ENCODE measurements at regions not wholly inside any gene's neighbourhood (a gene's known extent, or its start where the extent isn't known, plus 50 kb on each side); places are given as distances from the start of the nearest gene placed in this dataset.

- Histone ChIP-seq H2AFZ (ENCODE audit: low read length) (no peak overlapping the region), H3K4me3 (replicated peaks in 1 of 3; ENCODE audit: insufficient read depth in 1 of 3, low read depth in 2 of 3, low read length in 3 of 3) (no peak overlapping the region), H3K4me2 (ENCODE audit: low read depth, low read length) (no peak overlapping the region), H3K9ac (ENCODE audit: insufficient read depth, low read depth, low read length) (no peak overlapping the region), H3K9me3 (ENCODE audit: low read length) (no peaks in the 10 kb centered on the region), H3K27ac (ENCODE audit: extremely low read length, insufficient read depth, low read length) (no peak overlapping the region), H3K79me2 (ENCODE audit: insufficient read depth, low read length) (no peaks in the 10 kb centered on the region), H3K4me1 (ENCODE audit: insufficient read depth, low read length) (no peaks in the 10 kb centered on the region), H3K36me3 (replicated peaks in 1 of 2; ENCODE audit: control insufficient read depth in 1 of 2, insufficient read depth in 2 of 2, low read length in 2 of 2) (no peaks in the 10 kb centered on the region), H3K27me3 (ENCODE audit: control insufficient read depth in 1 of 2, insufficient read depth in 2 of 2, low read length in 2 of 2) (peaks cover 0 to 13% of the 10 kb centered on the region in 2 experiments; a peak in 1 of 5 replicates), H4K20me1 (ENCODE audit: insufficient read depth, low read length) (no peaks in the 10 kb centered on the region)
- TF ChIP-seq GLMP (CRISPR knock-in tag; IDR thresholded peaks at IDR 0.05; ENCODE audit: borderline replicate concordance) (no peak), KDM3A (CRISPR knock-in tag; IDR thresholded peaks at IDR 0.05; ENCODE audit: low read depth) (no peak), ZNF691 (CRISPR knock-in tag; IDR thresholded peaks at IDR 0.05; ENCODE audit: borderline replicate concordance, low read depth) (no peak), ZNF772 (CRISPR knock-in tag; IDR thresholded peaks at IDR 0.05) (no peak), MLXIP (CRISPR knock-in tag; IDR thresholded peaks at IDR 0.05; ENCODE audit: borderline replicate concordance) (no peak), JARID2 (CRISPR knock-in tag; IDR thresholded peaks at IDR 0.05; ENCODE audit: insufficient replicate concordance) (no peak), BHLHE40 (IDR thresholded peaks at IDR 0.05; ENCODE audit: low read length) (no peak), TOPORS (CRISPR knock-in tag; IDR thresholded peaks at IDR 0.05) (no peak)
- 3% methylated on average over 4 of the region's 4 CpGs for WGBS (ENCODE audit: low lambda C conversion rate)
- ATAC-seq (no peak), DNase-seq (ENCODE audit: low spot score) (no peak), FAIRE-seq (no peak)
- POLR2A ChIA-PET, result no interaction called here
- in situ Hi-C loops (cut with HindIII; ENCODE audit: extremely low pct_ligation_motif_present, low pct_unique_long_range_greater_than_20kb), result no loop called here
- CTCF ChIA-PET (ENCODE audit: low intra/inter-chr PET ratio, low total read pairs), result no interaction called here
- intact Hi-C loops (cut with micrococcal nuclease; ENCODE audit: unreplicated experiment), result no loop called here
- no TSS peak for BruUV-seq (replicated peaks)
Observed at GRCh38 chr6:164005004-164005711, 590.6 kb downstream of the QKI start.

All from HepG2 (cell line).